OCI-LY1 (cell line): ENCODE measurements at regions not wholly inside any gene's neighbourhood (a gene's known extent, or its start where the extent isn't known, plus 50 kb on each side); places are given as distances from the start of the nearest gene placed in this dataset.

Source experiments
- H2AFZ ChIP-seq: fragments of 200-600 bp; sonication (generic), shearing (Covaris generic); 2 replicates; pipeline ENCODE4 v1.6.0; 2014; ENCODE audit warnings: antibody characterized with exemption, mild to moderate bottlenecking, low read length
- H3F3A ChIP-seq: fragments of 200-600 bp; sonication (generic), shearing (Covaris generic); 2 replicates; pipeline ENCODE4 v1.6.0; 2014; ENCODE audit warnings: mild to moderate bottlenecking, antibody characterized with exemption, low read length, moderate library complexity; ENCODE audit not compliant: insufficient read depth
- H3K27ac ChIP-seq: fragments of 200-600 bp; sonication (generic); 2 replicates; pipeline ENCODE4 v1.5.1; 2014; ENCODE audit warnings: low read length, mixed run types, mild to moderate bottlenecking, low read depth; ENCODE audit not compliant: poor library complexity, severe bottlenecking
- H3K27me3 ChIP-seq: fragments of 200-600 bp; sonication (generic); 2 replicates; pipeline ENCODE4 v1.6.0; 2014; ENCODE audit warnings: antibody characterized with exemption, mild to moderate bottlenecking, low read length, moderate library complexity; ENCODE audit not compliant: insufficient read depth
- H3K36me3 ChIP-seq: fragments of 200-600 bp; sonication (generic); 2 replicates; pipeline ENCODE4 v1.6.1; 2014; ENCODE audit warnings: mild to moderate bottlenecking, antibody characterized with exemption, low read length, moderate library complexity, mixed read lengths; ENCODE audit not compliant: insufficient read depth
- H3K4me1 ChIP-seq: fragments of 200-600 bp; sonication (generic); 2 replicates; pipeline ENCODE4 v1.5.1; 2014; ENCODE audit warnings: mild to moderate bottlenecking, low read length, moderate library complexity; ENCODE audit not compliant: insufficient read depth, severe bottlenecking
- H3K4me2 ChIP-seq: fragments of 200-600 bp; sonication (generic), shearing (Covaris generic); 2 replicates; pipeline ENCODE4 v1.6.1; 2014; ENCODE audit warnings: low read length
- H3K4me3 ChIP-seq: fragments of 200-600 bp; sonication (generic); 2 replicates; pipeline ENCODE4 v1.5.1; 2014; ENCODE audit warnings: low read length, low read depth, mild to moderate bottlenecking, mixed read lengths; ENCODE audit not compliant: poor library complexity, severe bottlenecking
- H3K79me2 ChIP-seq: fragments of 200-600 bp; shearing (Covaris generic); 2 replicates; pipeline ENCODE4 v1.6.1; 2016; ENCODE audit warnings: mixed run types, low read length, mixed read lengths; ENCODE audit not compliant: insufficient read depth
- H3K9ac ChIP-seq: fragments of 200-600 bp; sonication (generic), shearing (Covaris generic); 2 replicates; pipeline ENCODE4 v1.6.1; 2014; ENCODE audit warnings: mild to moderate bottlenecking, low read length, mixed read lengths
- H3K9me2 ChIP-seq: fragments of 200-600 bp; sonication (generic), shearing (Covaris generic); 2 replicates; pipeline ENCODE4 v1.6.1; 2014; ENCODE audit warnings: low read depth, mild to moderate bottlenecking, low read length, mixed read lengths
- H3K9me3 ChIP-seq: fragments of 200-600 bp; shearing (Covaris generic); 2 replicates; pipeline ENCODE4 v1.6.1; 2014; ENCODE audit warnings: low read length, mixed read lengths
- H4K20me1 ChIP-seq: fragments of 200-600 bp; sonication (generic), shearing (Covaris generic); 2 replicates; pipeline ENCODE4 v1.6.0; 2016; ENCODE audit warnings: mild to moderate bottlenecking, low read length; ENCODE audit not compliant: insufficient read depth
- EZH2 ChIP-seq: fragments of 200-600 bp; sonication (generic), shearing (Covaris generic); IDR thresholded peaks from 2 replicates; pipeline ENCODE4 v1.8.0; 2017; ENCODE audit warnings: borderline replicate concordance, mixed run types, mild to moderate bottlenecking, antibody characterized with exemption, low read length, moderate library complexity, mixed read lengths
- TF ChIP-seq, protein P1 (sequence below): fragments of 200-600 bp; sonication (generic), shearing (Covaris generic); IDR thresholded peaks from 2 replicates; pipeline ENCODE4 v1.5.1; 2017; ENCODE audit warnings: mild to moderate bottlenecking, antibody characterized with exemption, low read length, moderate library complexity, mixed read lengths

DNA sequence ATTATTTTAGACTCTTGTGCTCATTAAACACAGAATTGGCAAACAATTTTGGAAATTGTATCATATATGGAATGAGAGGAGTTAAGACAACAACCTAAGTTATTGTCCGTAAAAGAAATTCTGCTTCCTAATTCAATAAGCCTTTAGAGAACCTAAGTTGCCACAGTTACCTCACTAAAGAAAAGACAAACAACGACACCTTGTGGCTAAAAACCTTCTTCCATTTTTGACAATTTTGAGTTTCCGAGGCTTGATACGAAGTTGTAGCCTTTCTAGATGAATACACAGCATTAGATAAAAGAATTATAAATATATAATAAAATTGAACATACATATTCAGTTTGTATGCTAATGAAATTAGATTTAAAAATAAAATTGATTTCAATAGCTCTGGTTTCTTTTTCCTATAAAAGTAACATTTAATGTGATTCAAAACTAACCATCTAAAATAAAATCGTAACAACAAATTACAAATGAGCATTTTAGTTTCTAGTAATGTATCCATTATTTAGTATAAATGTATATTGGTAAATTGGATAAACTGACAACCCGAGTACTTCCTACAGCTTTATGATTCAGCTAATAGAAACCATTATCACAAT is 275.1 kb downstream of the GPM6A start:
- TF ChIP-seq, protein P1, sequence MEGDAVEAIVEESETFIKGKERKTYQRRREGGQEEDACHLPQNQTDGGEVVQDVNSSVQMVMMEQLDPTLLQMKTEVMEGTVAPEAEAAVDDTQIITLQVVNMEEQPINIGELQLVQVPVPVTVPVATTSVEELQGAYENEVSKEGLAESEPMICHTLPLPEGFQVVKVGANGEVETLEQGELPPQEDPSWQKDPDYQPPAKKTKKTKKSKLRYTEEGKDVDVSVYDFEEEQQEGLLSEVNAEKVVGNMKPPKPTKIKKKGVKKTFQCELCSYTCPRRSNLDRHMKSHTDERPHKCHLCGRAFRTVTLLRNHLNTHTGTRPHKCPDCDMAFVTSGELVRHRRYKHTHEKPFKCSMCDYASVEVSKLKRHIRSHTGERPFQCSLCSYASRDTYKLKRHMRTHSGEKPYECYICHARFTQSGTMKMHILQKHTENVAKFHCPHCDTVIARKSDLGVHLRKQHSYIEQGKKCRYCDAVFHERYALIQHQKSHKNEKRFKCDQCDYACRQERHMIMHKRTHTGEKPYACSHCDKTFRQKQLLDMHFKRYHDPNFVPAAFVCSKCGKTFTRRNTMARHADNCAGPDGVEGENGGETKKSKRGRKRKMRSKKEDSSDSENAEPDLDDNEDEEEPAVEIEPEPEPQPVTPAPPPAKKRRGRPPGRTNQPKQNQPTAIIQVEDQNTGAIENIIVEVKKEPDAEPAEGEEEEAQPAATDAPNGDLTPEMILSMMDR = peak; percentile 54
- TF ChIP-seq EZH2 = no peak
- Histone ChIP-seq H3K9me3 (no peaks in the 10 kb centered on the region), H3K9ac (no peak overlapping the region; the same call in 1 of the 2 replicates), H3K27me3 (no peaks in the 10 kb centered on the region), H4K20me1 (no peaks in the 10 kb centered on the region), H3K4me2 (no peak overlapping the region; the same call in 1 of the 2 replicates), H3K36me3 (no peaks in the 10 kb centered on the region), H3K4me1 (peaks cover 20% of the 10 kb centered on the region), H3K27ac (no peak overlapping the region), H2AFZ (peak overlapping the region; percentile 88), H3K9me2 (no peaks in the 10 kb centered on the region), H3K4me3 (no peak overlapping the region), H3K79me2 (no peaks in the 10 kb centered on the region), H3F3A (no peaks in the 10 kb centered on the region)

DNA sequence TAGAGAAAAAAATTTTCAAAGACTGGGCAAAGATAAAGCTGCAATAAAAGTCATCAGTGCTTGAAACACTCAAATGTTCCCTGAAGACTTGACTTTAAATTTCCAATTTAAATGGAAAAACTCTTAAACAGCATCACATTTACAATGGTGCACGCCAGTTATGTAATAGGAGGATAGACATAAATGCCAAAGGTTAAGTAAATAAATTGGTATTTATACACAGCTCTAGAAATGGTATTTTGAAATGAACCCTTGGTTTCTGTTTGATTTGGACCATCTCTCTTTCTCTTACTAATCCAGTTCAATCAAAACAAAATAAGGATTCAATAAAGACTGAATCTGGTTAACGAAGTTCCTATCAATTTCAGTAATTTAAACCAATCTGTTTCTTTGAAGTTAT is 272.6 kb downstream of the GPM6A start:
- no peak overlapping the region for H3K9ac ChIP-seq
- TF ChIP-seq EZH2 = no peak
- TF ChIP-seq, protein P1 = no peak
- H3K4me3 ChIP-seq = no peak overlapping the region
- H3K4me1 ChIP-seq = peaks cover 20% of the 10 kb centered on the region
- no peaks in the 10 kb centered on the region for H3K27me3 ChIP-seq
- H3K79me2 ChIP-seq = no peaks in the 10 kb centered on the region
- no peaks in the 10 kb centered on the region for H3K9me2 ChIP-seq
- no peak overlapping the region for H3K4me2 ChIP-seq
- H3F3A ChIP-seq = no peaks in the 10 kb centered on the region
- H4K20me1 ChIP-seq = no peaks in the 10 kb centered on the region
- H3K27ac ChIP-seq = no peak overlapping the region
- no peak overlapping the region for H2AFZ ChIP-seq
- H3K36me3 ChIP-seq = no peaks in the 10 kb centered on the region
- no peaks in the 10 kb centered on the region; the same call in 1 of the 2 replicates for H3K9me3 ChIP-seq

DNA sequence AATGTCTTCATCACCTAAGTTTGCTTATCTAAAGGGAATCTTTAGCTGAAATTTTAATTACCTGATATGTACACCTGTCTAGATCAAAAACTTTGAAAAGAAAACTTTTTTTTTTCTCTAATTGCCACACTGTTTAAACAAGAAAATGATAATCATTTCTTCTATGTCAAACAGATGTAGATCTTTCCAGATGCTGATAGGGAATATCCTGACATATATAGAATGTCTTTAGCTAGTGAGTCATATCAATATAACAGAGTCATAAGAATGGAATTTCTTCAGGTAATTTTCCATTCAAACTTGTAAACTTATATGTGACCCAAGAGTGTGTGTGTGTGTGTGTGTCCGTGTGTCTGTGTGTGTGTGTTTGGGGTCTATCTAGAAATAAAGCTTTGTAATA is 271.9 kb downstream of the GPM6A start:
- no peaks in the 10 kb centered on the region for H3F3A ChIP-seq
- no peak overlapping the region for H3K27ac ChIP-seq
- H3K4me2 ChIP-seq = no peak overlapping the region
- no peak overlapping the region for H3K9ac ChIP-seq
- H3K27me3 ChIP-seq = no peaks in the 10 kb centered on the region
- no peak overlapping the region for H3K4me3 ChIP-seq
- no peaks in the 10 kb centered on the region for H3K36me3 ChIP-seq
- no peaks in the 10 kb centered on the region for H3K9me2 ChIP-seq
- peaks cover 20% of the 10 kb centered on the region for H3K4me1 ChIP-seq
- no peaks in the 10 kb centered on the region; the same call in 1 of the 2 replicates for H3K9me3 ChIP-seq
- H3K79me2 ChIP-seq = no peaks in the 10 kb centered on the region
- TF ChIP-seq, protein P1 = no peak
- H4K20me1 ChIP-seq = no peaks in the 10 kb centered on the region
- no peak overlapping the region for H2AFZ ChIP-seq
